K562 (cell line): ENCODE measurements at regions not wholly inside any gene's neighbourhood (a gene's known extent, or its start where the extent isn't known, plus 50 kb on each side); places are given as distances from the start of the nearest gene placed in this dataset.
"Not testable (repeated sequence)": the region's sequence is repeated elsewhere in the genome, so short reads cannot be mapped to it uniquely, and the experiment has no call there.

Experiments used
- ATAC-seq: fragments of 200-7000 bp; cut with Tn5 transposase; 3 replicates; pipeline ENCODE4 v1.9.1; 2020; ENCODE audit warnings: moderate library complexity
- BruUV-seq: library from RNA; stranded (reverse); fragments of 400-500 nt; replicated peaks from 2 replicates; lab custom pipeline; 2021; lab: Mats Ljungman, UMichigan
- CTCF ChIA-PET: fragments of 300-600 bp; formaldehyde crosslinking; extraction: SDS; loops from one replicate; lab custom pipeline; 2021; ENCODE audit warnings: low intra/inter-chr PET ratio; lab: Yijun Ruan, JAX
- POLR2A ChIA-PET: fragments of 300-600, 350-650 bp; sonication (Branson Sonifier 250); formaldehyde crosslinking; extraction: SDS; loops from one replicate; lab custom pipeline; 2021; ENCODE audit warnings: antibody characterized with exemption, inconsistent platforms; lab: Yijun Ruan, JAX
- DNase-seq, 4 experiments: peaks; one replicate each; pipeline versions ENCODE4 v3.0.0 to v3.0.0-alpha.2; 2011 to 2018; ENCODE audit warnings: low spot score in 3 of 4, mixed read lengths in 3 of 4; ENCODE audit errors: extremely low read depth in 1 of 4
- FAIRE-seq: peaks from 2 replicates; lab custom pipeline; 2011; peaks lifted over from hg19 to GRCh38; lab: Jason Lieb, UNC
- H2AFZ ChIP-seq: 2 replicates; pipeline ENCODE4 v1.6.0; 2011; ENCODE audit warnings: low read depth, low read length, control low read depth, inconsistent platforms
- H3K27ac ChIP-seq: fragments of 200-600 bp; 3 replicates; pipeline ENCODE4 v1.8.0; 2011; ENCODE audit warnings: low read depth, mild to moderate bottlenecking, control low read depth, inconsistent platforms, low read length, moderate library complexity, mixed read lengths; ENCODE audit errors: extremely low read depth
- H3K27me3 ChIP-seq, 2 experiments: fragments of 300-600 bp in 1 of 2; 2 replicates in 1 of 2; 3 replicates in 1 of 2; pipeline versions ENCODE4 v1.6.0 to v1.8.0; 2011; ENCODE audit warnings: inconsistent platforms in 2 of 2, low read length in 2 of 2, mild to moderate bottlenecking in 1 of 2, mixed read lengths in 1 of 2, moderate library complexity in 1 of 2; ENCODE audit not compliant: control insufficient read depth in 2 of 2, insufficient read depth in 2 of 2
- H3K36me3 ChIP-seq: fragments of 300-600 bp; 3 replicates; pipeline ENCODE4 v1.8.0; 2011; ENCODE audit warnings: mild to moderate bottlenecking, low read length, inconsistent platforms; ENCODE audit not compliant: control insufficient read depth, insufficient read depth
- H3K4me1 ChIP-seq, 2 experiments: fragments of 200-600 bp in 1 of 2; replicated peaks in 1 of 2; 2 replicates in 1 of 2; 3 replicates in 1 of 2; pipeline versions ENCODE4 v1.5.1 to v1.8.0; 2011; ENCODE audit warnings: inconsistent platforms in 2 of 2, low read length in 2 of 2, mild to moderate bottlenecking in 1 of 2, mixed read lengths in 1 of 2, moderate library complexity in 1 of 2; ENCODE audit not compliant: control insufficient read depth in 2 of 2, insufficient read depth in 2 of 2
- H3K4me2 ChIP-seq: 2 replicates; pipeline ENCODE4 v1.6.1; 2011; ENCODE audit warnings: low read length, control low read depth, inconsistent platforms, mixed read lengths; ENCODE audit not compliant: insufficient read depth
- H3K4me3 ChIP-seq: fragments of 200-600 bp; sonication (generic), shearing (Covaris generic); 2 replicates; pipeline ENCODE4 v1.5.1; 2016; ENCODE audit warnings: control low read depth, inconsistent platforms
- H3K79me2 ChIP-seq: fragments of 200-600 bp; 3 replicates; pipeline ENCODE4 v1.8.0; 2011; ENCODE audit warnings: low read length, inconsistent platforms; ENCODE audit not compliant: control insufficient read depth, insufficient read depth
- H3K9ac ChIP-seq, 2 experiments: 2 replicates each; pipeline versions ENCODE4 v1.6.0 to v1.6.1; 2011; ENCODE audit warnings: low read depth in 2 of 2, low read length in 2 of 2, control low read depth in 1 of 2, inconsistent platforms in 1 of 2, mild to moderate bottlenecking in 1 of 2, mixed read lengths in 1 of 2; ENCODE audit not compliant: insufficient read depth in 1 of 2
- H3K9me1 ChIP-seq: one replicate; pipeline ENCODE4 v1.6.0; 2011; ENCODE audit warnings: inconsistent platforms, mild to moderate bottlenecking, low read length, moderate library complexity; ENCODE audit not compliant: control insufficient read depth, insufficient read depth
- H3K9me3 ChIP-seq: replicated peaks from 2 replicates; pipeline ENCODE4 v1.5.1; 2011; ENCODE audit warnings: low read depth, low read length, inconsistent platforms; ENCODE audit not compliant: control insufficient read depth, insufficient read depth
- H4K20me1 ChIP-seq: replicated peaks from 2 replicates; pipeline ENCODE4 v1.6.1; 2011; ENCODE audit warnings: low read length, inconsistent platforms, mixed read lengths; ENCODE audit not compliant: control insufficient read depth, insufficient read depth
- ARID1B ChIP-seq: fragments of 450-650 bp; IDR thresholded peaks from 2 replicates; pipeline ENCODE4 v1.6.1; 2016; ENCODE audit warnings: antibody characterized with exemption, mild to moderate bottlenecking, inconsistent platforms
- CBFA2T2 ChIP-seq: fragments of 450-650 bp; conservative IDR thresholded peaks from 2 replicates; pipeline ENCODE4 v1.6.1; 2017; ENCODE audit warnings: mild to moderate bottlenecking
- CBFA2T3 ChIP-seq: fragments of 450-650 bp; IDR thresholded peaks from 2 replicates; pipeline ENCODE4 v1.6.1; 2017
- CTBP1 ChIP-seq: fragments of 450-650 bp; IDR thresholded peaks from 2 replicates; pipeline ENCODE4 v1.6.1; 2016; ENCODE audit warnings: borderline replicate concordance
- DPF2 ChIP-seq: fragments of 450-650 bp; IDR thresholded peaks from 2 replicates; pipeline ENCODE4 v1.6.1; 2016
- EP300 ChIP-seq: IDR thresholded peaks from 2 replicates; pipeline ENCODE4 v1.6.1; 2012; ENCODE audit warnings: low read length, improper control_type of control experiment
- FOXM1 ChIP-seq, 2 experiments: fragments of 450-650 bp in 1 of 2; sonication (generic) in 1 of 2; formaldehyde crosslinking in 1 of 2; IDR thresholded peaks; 2 replicates each; pipeline versions ENCODE4 v1.6.1 to v1.9.0; 2017 to 2022; ENCODE audit warnings: low read depth in 2 of 2, mild to moderate bottlenecking in 2 of 2, missing genetic modification reagents in 1 of 2, moderate library complexity in 1 of 2
- KLF16 ChIP-seq: IDR thresholded peaks from 2 replicates; pipeline ENCODE4 v1.6.1; 2016; ENCODE audit warnings: antibody characterized with exemption
- MTA2 ChIP-seq: fragments of 450-650 bp; IDR thresholded peaks from 2 replicates; pipeline ENCODE4 v1.6.1; 2016; ENCODE audit warnings: low read depth
- NCOR1 ChIP-seq: fragments of 450-650 bp; IDR thresholded peaks from 2 replicates; pipeline ENCODE4 v1.6.1; 2016; ENCODE audit warnings: mild to moderate bottlenecking, moderate library complexity
- NFIC ChIP-seq: fragments of 450-650 bp; IDR thresholded peaks from 2 replicates; pipeline ENCODE4 v1.6.1; 2017; ENCODE audit warnings: mild to moderate bottlenecking, inconsistent platforms
- PML ChIP-seq: IDR thresholded peaks from 2 replicates; pipeline ENCODE4 v1.6.1; 2012; ENCODE audit warnings: low read length, inconsistent platforms
- POLR2AphosphoS5 ChIP-seq: IDR thresholded peaks from 2 replicates; pipeline ENCODE4 v1.6.1; 2011; ENCODE audit warnings: mild to moderate bottlenecking, low read depth, low read length, moderate library complexity; ENCODE audit not compliant: control insufficient read depth, insufficient read depth
- RCOR1 ChIP-seq, 2 experiments: IDR thresholded peaks; 2 replicates each; pipeline ENCODE4 v1.6.1; 2012; ENCODE audit warnings: low read depth in 2 of 2, low read length in 2 of 2, borderline replicate concordance in 1 of 2, improper control_type of control experiment in 1 of 2
- SMAD4 ChIP-seq: fragments of 250-450 bp; sonication (Bioruptor Pico); conservative IDR thresholded peaks from 2 replicates; pipeline ENCODE4 v1.8.0; 2021; ENCODE audit warnings: inconsistent platforms, mild to moderate bottlenecking, moderate library complexity
- SMARCA4 ChIP-seq: fragments of 450-650 bp; IDR thresholded peaks from 2 replicates; pipeline ENCODE4 v1.6.1; 2016
- SMARCE1 ChIP-seq: fragments of 450-650 bp; IDR thresholded peaks from 2 replicates; pipeline ENCODE4 v1.7.1; 2016; ENCODE audit warnings: mild to moderate bottlenecking
- SOX6 ChIP-seq: fragments of 450-650 bp; IDR thresholded peaks from 2 replicates; pipeline ENCODE4 v1.6.1; 2014; ENCODE audit warnings: mild to moderate bottlenecking
- STAT5A ChIP-seq: IDR thresholded peaks from 2 replicates; pipeline ENCODE4 v1.6.1; 2012; ENCODE audit warnings: low read length, inconsistent platforms, borderline replicate concordance
- TAL1 ChIP-seq: fragments of 450-650 bp; IDR thresholded peaks from 2 replicates; pipeline ENCODE4 v1.6.1; 2016; ENCODE audit warnings: mild to moderate bottlenecking
- TCF3 ChIP-seq: sonication (generic); formaldehyde crosslinking; IDR thresholded peaks from 2 replicates; pipeline ENCODE4 v1.4.0; 2020; ENCODE audit warnings: mild to moderate bottlenecking, missing genetic modification reagents
- TEAD4 ChIP-seq, 2 experiments: sonication (generic) in 1 of 2; formaldehyde crosslinking in 1 of 2; IDR thresholded peaks; 2 replicates each; pipeline versions ENCODE4 v1.6.1 to v1.8.0; 2012 to 2022; ENCODE audit warnings: borderline replicate concordance in 1 of 2, inconsistent platforms in 1 of 2, low read length in 1 of 2, mild to moderate bottlenecking in 1 of 2, missing genetic modification reagents in 1 of 2
- TRIM24 ChIP-seq, 2 experiments: fragments of 450-650 bp; IDR thresholded peaks; 2 replicates each; pipeline ENCODE4 v1.6.1; 2016
- ZEB2 ChIP-seq: fragments of 450-650 bp; IDR thresholded peaks from 2 replicates; pipeline ENCODE4 v1.6.1; 2016
- WGBS: fragments of 100-300 bp; shearing (Covaris generic); methylation state at CpG from one replicate; pipeline ENCODE4 v1.1.6; 2016; ENCODE audit warnings: low coverage, mixed read lengths; ENCODE audit not compliant: insufficient coverage; ENCODE audit errors: missing lambda C conversion rate; 5-methylcytosine and 5-hydroxymethylcytosine counted together
- in situ Hi-C: fragments of 300-500 bp; cut with MboI; formaldehyde crosslinking; loops from 4 replicates; pipeline ENCODE4 v1.15.0; 2018; ENCODE audit warnings: inconsistent platforms, mixed read lengths
- intact Hi-C: fragments of 100-400 bp; cut with micrococcal nuclease; formaldehyde crosslinking; loops from 2 replicates; pipeline ENCODE4 v1.14.2; 2022
- TF ChIP-seq, protein P1 (sequence below): IDR thresholded peaks from 2 replicates; pipeline ENCODE4 v1.6.1; 2014; ENCODE audit warnings: antibody characterized with exemption

DNA sequence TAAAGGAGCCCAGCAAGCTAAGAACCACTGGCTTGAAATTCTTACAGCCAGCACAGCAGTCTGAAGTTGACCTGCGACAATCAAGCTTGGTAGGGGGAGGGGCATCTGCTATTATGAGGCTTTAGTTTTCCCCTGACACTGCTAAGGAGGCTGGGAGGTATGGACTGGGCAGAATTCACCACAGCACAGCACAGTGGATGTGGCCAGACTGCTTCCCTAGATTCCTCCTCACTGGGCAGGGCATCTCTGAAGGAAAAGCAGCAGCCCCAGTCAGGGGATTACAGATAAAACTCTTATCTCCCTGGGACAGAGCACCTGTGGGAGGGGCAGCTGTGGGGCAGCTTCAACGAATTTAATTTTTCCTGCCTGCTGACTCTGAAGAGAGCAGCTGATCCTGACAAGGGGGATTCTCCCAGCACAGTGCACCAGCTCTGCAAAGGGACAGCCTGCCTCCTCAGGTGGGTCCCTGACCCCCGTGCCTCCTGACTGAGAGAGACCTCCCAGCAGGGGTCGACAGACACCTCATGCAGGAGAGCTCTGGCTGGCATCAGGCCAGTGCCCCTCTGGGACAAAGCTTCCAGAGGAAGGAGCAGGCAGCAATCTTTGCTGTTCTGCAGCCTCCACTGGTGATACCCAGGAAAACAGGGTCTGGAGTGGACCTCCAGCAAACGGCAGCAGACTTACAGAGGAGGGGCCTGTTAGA, 71.6 kb upstream of the CARMIL1 start:
- CTCF ChIA-PET; in situ Hi-C loops; H3K9ac ChIP-seq; H3K79me2 ChIP-seq; H3K9me1 ChIP-seq; H3K4me3 ChIP-seq; BruUV-seq; H3K27me3 ChIP-seq; H3K27ac ChIP-seq; H3K9me3 ChIP-seq; H3K36me3 ChIP-seq; H4K20me1 ChIP-seq; intact Hi-C loops; TF ChIP-seq FOXM1 (CRISPR knock-in tag; IDR thresholded peaks at IDR 0.05; ENCODE audit: low read depth); TEAD4 (CRISPR knock-in tag; IDR thresholded peaks at IDR 0.05; ENCODE audit: borderline replicate concordance): not testable (repeated sequence)
- Histone ChIP-seq H2AFZ (peak overlapping the region; percentile 36), H3K4me1 (peaks cover 5 to 11% of the 10 kb centered on the region in 2 experiments; a peak in 2 of 5 replicates), H3K4me2 (peak overlapping the region; percentile 35; the same call in 1 of the 2 replicates)
- peak; percentile 49 for FAIRE-seq
- peak in 2 of 4 experiments; percentile 13 to 64 for DNase-seq
- POLR2A ChIA-PET = interaction anchor here (0.6 kb wide), 2 partner anchors 97 to 1569 kb away, joined by 3 read pairs; no protein-coding TSS in a partner anchor
- ATAC-seq = peak; percentile 91
- TF ChIP-seq DPF2 (peak; percentile 68), CBFA2T2 (peak; percentile 77), SMARCE1 (peak; percentile 52; the same call in 1 of the 2 replicates), ARID1B (peak; percentile 89), EP300 (peak; percentile 75), PML (peak; percentile 74), MTA2 (peak; percentile 63), RCOR1 (IDR thresholded peaks at IDR 0.05; ENCODE audit: borderline replicate concordance in 1 of 2, low read depth in 2 of 2, low read length in 2 of 2) (peak in 1 of 2 experiments; percentile 48; a peak in 1 of 4 replicates), SMAD4 (0 out of 2 replicates have a peak, but pooled peaks have one; percentile 30), NFIC (peak; percentile 54; the same call in 1 of the 2 replicates), FOXM1 (IDR thresholded peaks at IDR 0.05; ENCODE audit: low read depth) (peak; percentile 57; the same call in 1 of the 2 replicates), STAT5A (peak; percentile 62; the same call in 1 of the 2 replicates), POLR2AphosphoS5 (peak; percentile 77), CBFA2T3 (peak; percentile 86), CTBP1 (peak; percentile 60; the same call in 1 of the 2 replicates), SMARCA4 (peak; percentile 61; the same call in 1 of the 2 replicates), ZEB2 (0 out of 2 replicates have a peak, but pooled peaks have one; percentile 32), KLF16 (peak; percentile 70), NCOR1 (peak; percentile 66), SOX6 (peak; percentile 50; the same call in 1 of the 2 replicates), TCF3 (CRISPR knock-in tag) (peak; percentile 63), TRIM24 (IDR thresholded peaks at IDR 0.05) (peak; percentile 36 to 63; a peak in 1 of 4 replicates), TEAD4 (IDR thresholded peaks at IDR 0.05; ENCODE audit: low read length) (peak; percentile 88), TAL1 (peak; percentile 85)
- TF ChIP-seq, protein P1, sequence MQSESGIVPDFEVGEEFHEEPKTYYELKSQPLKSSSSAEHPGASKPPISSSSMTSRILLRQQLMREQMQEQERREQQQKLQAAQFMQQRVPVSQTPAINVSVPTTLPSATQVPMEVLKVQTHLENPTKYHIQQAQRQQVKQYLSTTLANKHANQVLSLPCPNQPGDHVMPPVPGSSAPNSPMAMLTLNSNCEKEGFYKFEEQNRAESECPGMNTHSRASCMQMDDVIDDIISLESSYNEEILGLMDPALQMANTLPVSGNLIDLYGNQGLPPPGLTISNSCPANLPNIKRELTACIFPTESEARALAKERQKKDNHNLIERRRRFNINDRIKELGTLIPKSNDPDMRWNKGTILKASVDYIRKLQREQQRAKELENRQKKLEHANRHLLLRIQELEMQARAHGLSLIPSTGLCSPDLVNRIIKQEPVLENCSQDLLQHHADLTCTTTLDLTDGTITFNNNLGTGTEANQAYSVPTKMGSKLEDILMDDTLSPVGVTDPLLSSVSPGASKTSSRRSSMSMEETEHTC = 0 out of 2 replicates have a peak, but pooled peaks have one; percentile 13
- WGBS = 0% methylated on average over 5 of the region's 5 CpGs
